DND-41 (cell line): ENCODE measurements at regions not wholly inside any gene's neighbourhood (a gene's known extent, or its start where the extent isn't known, plus 50 kb on each side); places are given as distances from the start of the nearest gene placed in this dataset.

Experiments used
- ATAC-seq: fragments of 200-7000 bp; cut with Tn5 transposase; 3 replicates; pipeline ENCODE4 v1.9.1; 2021; ENCODE audit warnings: low read depth; ENCODE audit not compliant: insufficient read depth
- DNase-seq: peaks from one replicate; pipeline ENCODE4 v3.0.0-alpha.2; 2020
- H2AFZ ChIP-seq: 2 replicates; pipeline ENCODE4 v1.6.0; 2012; ENCODE audit warnings: low read depth, low read length
- H3K27ac ChIP-seq: 2 replicates; pipeline ENCODE4 v1.5.1; 2012; ENCODE audit warnings: low read length, inconsistent platforms
- H3K27me3 ChIP-seq: fragments of 200-600 bp; sonication (generic); 2 replicates; pipeline ENCODE4 v1.6.0; 2012; ENCODE audit warnings: low read length, mild to moderate bottlenecking, inconsistent platforms; ENCODE audit not compliant: insufficient read depth, poor library complexity
- H3K36me3 ChIP-seq: 2 replicates; pipeline ENCODE4 v1.5.1; 2012; ENCODE audit warnings: low read length, inconsistent platforms; ENCODE audit not compliant: insufficient read depth
- H3K4me1 ChIP-seq: 2 replicates; pipeline ENCODE4 v1.5.1; 2012; ENCODE audit warnings: mild to moderate bottlenecking, low read length; ENCODE audit not compliant: insufficient read depth
- H3K4me2 ChIP-seq: 2 replicates; pipeline ENCODE4 v1.6.0; 2012; ENCODE audit warnings: mild to moderate bottlenecking, moderate library complexity, low read length, inconsistent platforms; ENCODE audit not compliant: insufficient read depth
- H3K4me3 ChIP-seq, 2 experiments: fragments of 200-600 bp in 1 of 2; shearing (Covaris generic) in 1 of 2; 2 replicates each; pipeline ENCODE4 v1.5.1; 2012 to 2016; ENCODE audit warnings: inconsistent platforms in 2 of 2, low read length in 2 of 2, mild to moderate bottlenecking in 2 of 2, low read depth in 1 of 2, moderate library complexity in 1 of 2
- H3K79me2 ChIP-seq: 2 replicates; pipeline ENCODE4 v1.6.0; 2012; ENCODE audit warnings: low read length, inconsistent platforms; ENCODE audit not compliant: insufficient read depth
- H3K9ac ChIP-seq: 2 replicates; pipeline ENCODE4 v1.6.0; 2012; ENCODE audit warnings: low read depth, mild to moderate bottlenecking, inconsistent platforms, low read length, moderate library complexity
- H3K9me3 ChIP-seq: 2 replicates; pipeline ENCODE4 v1.5.1; 2012; ENCODE audit warnings: low read length, moderate library complexity, mild to moderate bottlenecking, inconsistent platforms; ENCODE audit not compliant: insufficient read depth, severe bottlenecking
- H4K20me1 ChIP-seq: 2 replicates; pipeline ENCODE4 v1.6.0; 2012; ENCODE audit warnings: low read length; ENCODE audit not compliant: insufficient read depth
- EZH2 ChIP-seq: IDR thresholded peaks from 3 replicates; pipeline ENCODE4 v1.6.1; 2012; ENCODE audit warnings: borderline replicate concordance, low read depth, mild to moderate bottlenecking, moderate library complexity, low read length, inconsistent platforms; ENCODE audit not compliant: severe bottlenecking
- TF ChIP-seq, protein P1 (sequence below): IDR thresholded peaks from 2 replicates; pipeline ENCODE4 v1.5.1; 2012; ENCODE audit warnings: borderline replicate concordance, low read length, moderate library complexity, mild to moderate bottlenecking; ENCODE audit not compliant: poor library complexity, severe bottlenecking; ENCODE audit errors: extremely low read depth

GRCh38 chr2:147408357-147408756 is 436.5 kb upstream of the ACVR2A start:
- no peak overlapping the region for H3K9ac ChIP-seq
- H2AFZ ChIP-seq: no peak overlapping the region
- no peak for ATAC-seq
- no peaks in the 10 kb centered on the region for H3K36me3 ChIP-seq
- no peaks in the 10 kb centered on the region for H3K79me2 ChIP-seq
- H4K20me1 ChIP-seq: no peaks in the 10 kb centered on the region
- H3K27ac ChIP-seq: no peak overlapping the region
- no peaks in the 10 kb centered on the region for H3K27me3 ChIP-seq
- H3K4me3 ChIP-seq: no peak overlapping the region
- no peak for TF ChIP-seq EZH2
- TF ChIP-seq, protein P1, sequence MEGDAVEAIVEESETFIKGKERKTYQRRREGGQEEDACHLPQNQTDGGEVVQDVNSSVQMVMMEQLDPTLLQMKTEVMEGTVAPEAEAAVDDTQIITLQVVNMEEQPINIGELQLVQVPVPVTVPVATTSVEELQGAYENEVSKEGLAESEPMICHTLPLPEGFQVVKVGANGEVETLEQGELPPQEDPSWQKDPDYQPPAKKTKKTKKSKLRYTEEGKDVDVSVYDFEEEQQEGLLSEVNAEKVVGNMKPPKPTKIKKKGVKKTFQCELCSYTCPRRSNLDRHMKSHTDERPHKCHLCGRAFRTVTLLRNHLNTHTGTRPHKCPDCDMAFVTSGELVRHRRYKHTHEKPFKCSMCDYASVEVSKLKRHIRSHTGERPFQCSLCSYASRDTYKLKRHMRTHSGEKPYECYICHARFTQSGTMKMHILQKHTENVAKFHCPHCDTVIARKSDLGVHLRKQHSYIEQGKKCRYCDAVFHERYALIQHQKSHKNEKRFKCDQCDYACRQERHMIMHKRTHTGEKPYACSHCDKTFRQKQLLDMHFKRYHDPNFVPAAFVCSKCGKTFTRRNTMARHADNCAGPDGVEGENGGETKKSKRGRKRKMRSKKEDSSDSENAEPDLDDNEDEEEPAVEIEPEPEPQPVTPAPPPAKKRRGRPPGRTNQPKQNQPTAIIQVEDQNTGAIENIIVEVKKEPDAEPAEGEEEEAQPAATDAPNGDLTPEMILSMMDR: no peak
- H3K9me3 ChIP-seq: no peaks in the 10 kb centered on the region
- DNase-seq: no peak
- peaks cover 3% of the 10 kb centered on the region; the same call in 1 of the 2 replicates for H3K4me1 ChIP-seq
- H3K4me2 ChIP-seq: no peak overlapping the region

GRCh38 chr2:147405651-147406050 is 439.2 kb upstream of the ACVR2A start:
- peaks cover 3% of the 10 kb centered on the region; the same call in 1 of the 2 replicates for H3K4me1 ChIP-seq
- H3K36me3 ChIP-seq: no peaks in the 10 kb centered on the region
- no peak overlapping the region for H3K9ac ChIP-seq
- H3K79me2 ChIP-seq: no peaks in the 10 kb centered on the region
- H3K27ac ChIP-seq: no peak overlapping the region
- H3K4me3 ChIP-seq: no peak overlapping the region
- no peaks in the 10 kb centered on the region for H3K9me3 ChIP-seq
- H2AFZ ChIP-seq: no peak overlapping the region
- peak; percentile 78 for ATAC-seq
- TF ChIP-seq, protein P1: no peak
- no peak for TF ChIP-seq EZH2
- no peak for DNase-seq
- H4K20me1 ChIP-seq: no peaks in the 10 kb centered on the region
- no peak overlapping the region for H3K4me2 ChIP-seq
- no peaks in the 10 kb centered on the region for H3K27me3 ChIP-seq

- DNase-seq: no peak
- Histone ChIP-seq H3K4me3 (no peak overlapping the region), H3K36me3 (no peaks in the 10 kb centered on the region), H2AFZ (no peak overlapping the region), H3K4me2 (no peak overlapping the region), H3K9ac (no peak overlapping the region), H4K20me1 (no peaks in the 10 kb centered on the region), H3K27ac (no peak overlapping the region), H3K4me1 (no peaks in the 10 kb centered on the region), H3K79me2 (no peaks in the 10 kb centered on the region), H3K27me3 (no peaks in the 10 kb centered on the region), H3K9me3 (no peaks in the 10 kb centered on the region)
- ATAC-seq: no peak
- TF ChIP-seq, protein P1: no peak
Observed at GRCh38 chr2:147398996-147399395, 445.8 kb upstream of the ACVR2A start.

DNA sequence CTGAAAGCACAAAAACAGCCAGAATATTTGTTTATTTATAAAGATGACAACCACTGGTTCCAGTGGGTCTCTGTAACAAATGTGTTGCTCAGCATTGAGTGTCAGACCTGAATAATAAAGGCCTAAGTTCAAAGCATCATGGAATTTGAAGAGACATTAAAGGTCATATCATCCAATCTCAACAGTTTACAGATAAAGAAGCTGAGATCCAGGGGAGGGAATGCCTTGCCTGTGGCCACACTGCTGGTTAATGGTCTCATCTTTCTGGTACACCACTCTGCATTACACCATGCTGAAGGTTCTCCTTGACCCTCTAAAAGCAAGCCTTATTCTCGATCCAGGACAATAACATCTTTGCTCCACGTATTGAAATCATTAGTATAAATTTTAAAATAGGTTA is 446.5 kb upstream of the ACVR2A start:
- Histone ChIP-seq H4K20me1 (no peaks in the 10 kb centered on the region), H2AFZ (no peak overlapping the region), H3K9ac (no peak overlapping the region), H3K4me2 (no peak overlapping the region), H3K27me3 (no peaks in the 10 kb centered on the region), H3K9me3 (no peaks in the 10 kb centered on the region), H3K36me3 (no peaks in the 10 kb centered on the region), H3K4me1 (no peaks in the 10 kb centered on the region), H3K79me2 (no peaks in the 10 kb centered on the region), H3K27ac (no peak overlapping the region), H3K4me3 (no peak overlapping the region)
- DNase-seq (no peak), ATAC-seq (no peak)
- TF ChIP-seq, protein P1: no peak
- no peak for TF ChIP-seq EZH2
